ENCODE measurements at regions not wholly inside any gene's neighbourhood (a gene's known extent, or its start where the extent isn't known, plus 50 kb on each side); places are given as distances from the start of the nearest gene placed in this dataset.

GRCh38 chr10:32151871-32152270, 95.6 kb upstream of the KIF5B start:
- TF ChIP-seq RAD21 (conservative IDR thresholded peaks at IDR 0.05) (no peak), CTCF (IDR thresholded peaks at IDR 0.05; ENCODE audit: poor library complexity, severe bottlenecking) (no peak), EZH2 (IDR thresholded peaks at IDR 0.05; ENCODE audit: borderline replicate concordance, insufficient read depth, low read length, poor library complexity, severe bottlenecking) (no peak), REST (IDR thresholded peaks at IDR 0.05; ENCODE audit: borderline replicate concordance) (no peak), EP300 (conservative IDR thresholded peaks at IDR 0.05; ENCODE audit: poor library complexity, severe bottlenecking) (no peak), POLR2AphosphoS5 (IDR thresholded peaks at IDR 0.05) (no peak), TAF1 (IDR thresholded peaks at IDR 0.05; ENCODE audit: low read depth) (no peak), SMC3 (conservative IDR thresholded peaks at IDR 0.05; ENCODE audit: poor library complexity) (no peak), MXI1 (conservative IDR thresholded peaks at IDR 0.05; ENCODE audit: poor library complexity, severe bottlenecking) (no peak)
